Gastrocnemius medialis (tissue), 4 donors: ENCODE measurements at regions not wholly inside any gene's neighbourhood (a gene's known extent, or its start where the extent isn't known, plus 50 kb on each side); places are given as distances from the start of the nearest gene placed in this dataset.

Experiments
- CTCF ChIP-seq, 5 experiments: fragments of 450-650 bp in 3 of 5; fragments of 200-600 bp in 2 of 5; sonication (generic) in 2 of 5; IDR thresholded peaks in 4 of 5; conservative IDR thresholded peaks in 1 of 5; 1 replicate in 4 of 5; 2 replicates in 1 of 5; pipeline ENCODE4 v1.5.1; 2016 to 2019; ENCODE audit warnings: antibody characterized with exemption in 5 of 5, mild to moderate bottlenecking in 3 of 5, moderate library complexity in 3 of 5
- POLR2A ChIP-seq, 2 donors: fragments of 450-650 bp; IDR thresholded peaks; one replicate each; pipeline ENCODE4 v1.6.1; 2017; ENCODE audit warnings: antibody characterized with exemption in 2 of 2, mild to moderate bottlenecking in 2 of 2, moderate library complexity in 2 of 2

DNA sequence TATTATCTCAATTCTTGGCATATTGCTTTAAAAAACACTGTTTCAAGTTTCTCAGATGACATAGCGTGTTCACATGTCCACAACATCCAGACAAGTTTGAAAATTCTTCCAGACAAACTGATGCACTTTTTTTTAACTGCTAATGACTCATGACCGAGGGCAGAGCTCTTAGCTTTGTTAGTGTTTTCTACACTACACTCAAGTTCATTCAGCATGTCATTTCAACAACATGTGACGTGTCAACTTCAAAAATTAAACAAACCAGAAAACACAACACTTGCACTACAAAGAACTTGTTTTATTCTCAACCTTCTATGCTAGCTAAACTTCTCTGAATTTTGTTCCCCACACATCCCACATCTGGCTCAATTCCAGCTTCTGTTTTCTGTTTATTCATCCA lies 1186.3 kb upstream of the FLRT2 start:
- no peak for TF ChIP-seq POLR2A (IDR thresholded peaks at IDR 0.05)
- TF ChIP-seq CTCF (IDR thresholded peaks at IDR 0.05 in 4 of 5, conservative IDR thresholded peaks at IDR 0.05 in 1 of 5) = no peak
